Stimulated activated CD8-positive, alpha-beta memory T cell treated with anti-CD3 and anti-CD28 coated beads, Interleukin-4, amount 100 ng/mL, for 24 hours (primary cell): ENCODE measurements at regions not wholly inside any gene's neighbourhood (a gene's known extent, or its start where the extent isn't known, plus 50 kb on each side); places are given as distances from the start of the nearest gene placed in this dataset.

Experiments used
- DNase-seq: peaks from one replicate; pipeline ENCODE4 v3.0.0-alpha.2; 2020; ENCODE audit warnings: low read depth

DNA sequence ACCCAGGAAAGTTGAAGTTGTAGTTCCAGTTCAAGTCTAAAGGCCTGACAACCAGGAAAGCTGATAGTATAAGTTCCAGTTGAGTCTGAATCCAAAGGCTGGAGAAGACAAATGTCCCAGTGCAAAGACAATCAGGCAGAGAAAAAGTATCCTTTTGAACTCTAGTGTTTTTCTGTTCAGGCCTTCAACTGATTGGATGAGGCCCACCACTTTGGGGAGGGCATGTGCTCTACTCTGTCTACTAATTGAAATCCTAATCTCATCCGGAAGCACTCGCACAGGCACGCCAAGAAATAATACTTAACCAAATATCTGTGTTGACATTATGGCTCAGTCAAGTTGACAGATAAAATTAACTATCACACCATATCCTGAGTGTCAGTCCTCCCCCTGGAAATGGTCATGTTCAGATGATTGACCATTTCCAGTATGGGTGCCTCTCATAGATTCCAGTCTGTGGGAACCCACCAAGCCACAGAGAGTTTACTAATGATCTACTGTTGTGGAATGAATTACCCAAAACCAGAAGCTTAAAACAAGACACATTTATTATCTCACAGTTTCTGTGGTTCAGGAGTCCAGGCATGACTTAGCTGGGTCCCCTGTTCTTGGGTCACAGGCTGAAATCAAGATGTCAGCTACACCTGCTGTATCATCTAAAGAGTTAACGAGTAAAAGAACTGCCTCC, 296.3 kb upstream of the ZP4 start:
- no peak for DNase-seq

DNA sequence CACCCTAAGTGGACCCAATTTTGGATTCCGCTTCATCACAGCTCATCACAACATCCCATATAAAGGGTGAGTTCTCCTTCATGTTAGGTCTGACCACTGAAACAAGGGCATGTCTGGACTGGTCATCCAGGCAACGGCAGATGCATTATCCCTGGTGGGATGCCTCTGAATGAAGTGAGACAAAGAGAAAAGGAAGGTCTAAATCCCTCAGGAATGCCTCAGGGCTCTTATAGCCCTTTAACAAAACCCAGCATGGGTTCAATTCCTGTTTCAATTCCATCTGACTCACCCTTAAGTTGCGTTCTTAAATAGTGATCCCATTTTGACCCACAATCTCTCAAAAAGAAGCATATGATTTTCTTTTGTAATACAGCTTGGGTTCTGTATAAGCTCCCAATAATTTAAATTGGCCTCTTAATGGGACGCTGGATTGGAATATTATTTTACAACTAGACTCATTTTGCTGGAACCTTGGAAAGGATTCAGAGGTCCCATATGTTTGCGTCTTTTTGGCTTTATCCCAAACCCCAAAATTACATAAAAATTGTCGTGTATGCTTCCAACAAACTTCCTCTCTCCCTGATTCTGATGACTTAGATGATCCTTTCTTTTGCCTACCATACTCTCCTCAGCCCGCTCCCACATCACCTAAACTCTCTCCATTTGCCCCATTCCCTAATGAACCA, 287.4 kb upstream of the ZP4 start:
- no peak for DNase-seq

DNA sequence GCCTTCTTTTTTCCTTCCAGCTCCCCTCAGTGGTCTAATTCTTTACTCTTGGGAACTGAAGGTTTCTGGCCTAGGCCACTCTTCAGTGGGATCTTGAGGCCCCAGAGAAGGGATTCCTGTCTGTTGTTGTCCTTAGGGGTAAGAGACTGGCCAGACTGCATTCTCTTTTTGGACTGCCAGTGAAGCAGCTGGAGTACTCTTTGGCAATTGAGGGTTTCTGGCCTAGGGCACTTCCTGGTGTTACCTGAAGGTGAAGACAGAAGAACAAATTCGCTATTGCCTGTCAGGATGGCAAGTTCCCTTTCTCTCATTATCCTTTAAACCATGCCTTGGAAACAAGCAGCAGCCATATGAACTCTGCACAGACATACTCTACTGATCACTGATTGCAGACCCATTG, 286.6 kb upstream of the ZP4 start:
- no peak for DNase-seq

DNA sequence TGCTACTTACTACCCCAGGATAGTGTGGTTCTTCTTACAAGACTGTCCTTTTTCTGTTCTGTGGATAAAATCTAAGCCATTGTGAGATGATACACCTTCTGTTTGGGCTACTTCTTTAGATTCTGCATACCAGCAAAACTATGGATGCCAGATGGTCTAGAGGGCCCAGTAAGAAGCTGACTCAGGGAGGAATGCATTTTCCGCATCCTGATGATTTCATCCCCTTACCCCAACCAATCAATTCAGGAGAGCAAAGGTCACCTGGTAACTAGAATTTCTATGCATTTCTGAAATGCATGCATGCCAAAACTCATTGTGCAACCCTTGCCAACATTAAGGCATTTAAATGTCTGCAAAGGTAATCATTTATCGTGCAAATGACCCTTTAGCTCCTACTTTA, 285.7 kb upstream of the ZP4 start:
- no peak for DNase-seq

DNA sequence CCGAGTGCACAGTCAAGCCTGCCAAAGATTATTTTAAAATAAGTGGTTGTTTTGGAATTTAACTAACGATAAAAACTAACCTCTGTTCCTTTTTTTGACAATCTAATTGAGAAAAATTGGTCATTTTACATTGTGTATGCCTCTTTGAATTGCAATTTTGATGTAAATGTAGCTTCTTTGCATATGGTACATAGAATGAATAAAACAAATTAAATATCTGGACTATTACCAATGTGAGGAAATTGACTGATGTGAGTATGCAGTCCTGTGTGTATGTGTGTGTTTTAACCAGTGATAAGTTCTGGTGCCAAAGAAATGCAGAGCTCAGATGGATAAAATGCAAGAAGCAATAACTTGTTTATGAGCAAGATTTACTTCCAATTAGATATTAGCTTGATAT, 281.3 kb upstream of the ZP4 start:
- no peak for DNase-seq

DNA sequence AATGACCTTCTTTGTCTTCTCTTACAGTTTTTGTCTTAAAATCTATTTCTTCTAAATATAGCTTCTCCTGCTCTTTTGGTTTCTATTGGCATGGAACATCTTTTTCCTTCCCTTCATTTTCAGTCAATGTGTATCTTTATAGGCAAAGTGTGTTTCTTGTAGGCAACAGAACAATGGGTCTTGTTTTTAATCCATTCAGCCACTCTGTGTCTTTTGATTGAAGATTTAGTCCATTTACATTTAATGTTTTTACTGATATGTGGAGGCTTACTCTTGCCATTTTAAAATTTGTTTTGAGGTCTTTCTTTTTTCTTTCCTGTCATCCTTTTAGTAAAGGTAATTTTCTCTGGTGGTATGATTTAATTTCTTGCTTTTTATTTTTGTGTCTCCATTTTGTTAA, 271.2 kb upstream of the ZP4 start:
- no peak for DNase-seq

GRCh38 chr1:238153939-238154338, 263.2 kb upstream of the ZP4 start:
- no peak for DNase-seq

DNA sequence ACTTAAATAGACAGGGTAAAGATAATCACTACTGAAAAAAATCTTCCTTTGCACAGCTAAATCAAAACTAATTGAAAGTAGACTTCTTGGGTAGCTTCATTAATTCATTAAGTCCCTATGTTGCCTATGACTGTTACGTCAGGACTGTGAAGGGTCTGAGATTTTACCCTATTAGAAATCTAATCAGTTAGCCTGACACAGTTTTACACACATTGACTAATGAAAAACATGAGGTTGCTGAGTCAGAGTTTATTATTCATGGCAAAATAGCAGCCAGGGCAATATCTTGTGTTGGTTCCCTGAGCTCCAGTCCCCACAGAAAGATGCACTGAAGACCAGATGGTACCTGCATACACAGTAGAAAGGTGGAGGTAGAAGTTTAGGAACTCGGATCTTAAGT, 262.5 kb upstream of the ZP4 start:
- no peak for DNase-seq

DNA sequence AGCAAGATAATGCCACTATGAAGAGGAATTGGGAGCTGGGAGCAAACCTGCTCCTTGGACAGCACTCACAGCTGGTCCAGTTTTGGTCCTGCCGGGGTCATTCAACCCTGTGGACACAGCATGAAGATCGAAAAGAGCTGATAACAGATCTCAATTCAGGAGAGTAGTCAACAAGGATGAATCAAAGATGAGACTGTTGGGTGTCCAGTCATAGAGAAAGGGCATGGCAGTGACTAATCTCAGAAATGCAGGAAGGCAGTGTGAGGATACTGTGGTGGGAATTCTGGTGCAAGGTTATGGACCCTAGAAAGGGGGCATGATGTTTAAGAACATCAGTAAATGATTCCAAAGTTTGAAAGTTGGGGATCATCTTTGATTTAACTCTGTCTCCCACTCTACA, 261.4 kb upstream of the ZP4 start:
- no peak for DNase-seq

DNA sequence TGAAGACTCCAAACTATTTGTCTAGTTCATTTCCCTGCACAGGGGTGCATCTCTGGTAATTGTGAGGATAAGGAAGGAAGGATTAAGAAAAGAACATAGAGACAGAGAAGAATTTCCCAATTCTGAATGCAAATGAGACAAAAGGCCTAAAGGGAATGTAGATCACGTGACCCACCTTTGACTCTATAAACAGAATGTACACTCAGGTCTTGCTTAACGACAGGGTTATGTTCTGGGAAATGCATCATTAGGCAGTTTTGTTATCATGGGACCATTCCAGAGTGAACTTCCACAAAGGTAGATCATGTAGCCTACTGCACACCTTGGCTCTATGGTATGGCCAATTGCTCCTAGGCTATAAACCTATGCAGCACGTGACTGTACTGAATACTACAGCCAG, 252.3 kb upstream of the ZP4 start:
- DNase-seq: no peak

- no peak for DNase-seq
Measured at GRCh38 chr1:238141353-238141752, 250.6 kb upstream of the ZP4 start.

- DNase-seq: no peak
Measured at GRCh38 chr1:238139713-238140112, 249.0 kb upstream of the ZP4 start.

DNA sequence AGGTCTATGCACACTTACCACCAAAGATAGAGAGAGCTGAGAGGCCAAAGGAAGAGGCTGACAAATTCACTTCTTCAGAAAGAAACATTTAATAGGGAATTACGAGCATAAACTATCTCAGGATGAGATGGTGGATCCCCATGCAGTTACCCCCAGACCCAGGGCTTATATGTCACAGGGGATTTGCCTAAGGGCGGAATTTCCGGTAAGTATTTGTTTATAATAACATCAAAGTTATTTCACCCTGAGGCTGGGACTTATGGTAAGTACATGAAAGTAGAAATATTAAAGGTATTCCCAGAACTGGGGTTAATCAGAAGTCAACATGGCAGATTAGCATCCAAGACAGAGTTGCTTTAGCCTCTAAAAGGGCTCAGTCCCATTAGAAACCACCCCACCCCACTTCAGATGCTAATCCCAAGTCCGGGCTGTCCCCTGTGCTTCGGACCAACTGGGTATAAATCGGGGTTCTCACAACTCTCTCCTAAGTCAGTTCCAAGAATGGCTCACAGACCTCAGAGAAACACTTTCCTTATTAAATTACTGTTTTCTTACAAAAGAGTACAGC, 247.4 kb upstream of the ZP4 start:
- no peak for DNase-seq

DNA sequence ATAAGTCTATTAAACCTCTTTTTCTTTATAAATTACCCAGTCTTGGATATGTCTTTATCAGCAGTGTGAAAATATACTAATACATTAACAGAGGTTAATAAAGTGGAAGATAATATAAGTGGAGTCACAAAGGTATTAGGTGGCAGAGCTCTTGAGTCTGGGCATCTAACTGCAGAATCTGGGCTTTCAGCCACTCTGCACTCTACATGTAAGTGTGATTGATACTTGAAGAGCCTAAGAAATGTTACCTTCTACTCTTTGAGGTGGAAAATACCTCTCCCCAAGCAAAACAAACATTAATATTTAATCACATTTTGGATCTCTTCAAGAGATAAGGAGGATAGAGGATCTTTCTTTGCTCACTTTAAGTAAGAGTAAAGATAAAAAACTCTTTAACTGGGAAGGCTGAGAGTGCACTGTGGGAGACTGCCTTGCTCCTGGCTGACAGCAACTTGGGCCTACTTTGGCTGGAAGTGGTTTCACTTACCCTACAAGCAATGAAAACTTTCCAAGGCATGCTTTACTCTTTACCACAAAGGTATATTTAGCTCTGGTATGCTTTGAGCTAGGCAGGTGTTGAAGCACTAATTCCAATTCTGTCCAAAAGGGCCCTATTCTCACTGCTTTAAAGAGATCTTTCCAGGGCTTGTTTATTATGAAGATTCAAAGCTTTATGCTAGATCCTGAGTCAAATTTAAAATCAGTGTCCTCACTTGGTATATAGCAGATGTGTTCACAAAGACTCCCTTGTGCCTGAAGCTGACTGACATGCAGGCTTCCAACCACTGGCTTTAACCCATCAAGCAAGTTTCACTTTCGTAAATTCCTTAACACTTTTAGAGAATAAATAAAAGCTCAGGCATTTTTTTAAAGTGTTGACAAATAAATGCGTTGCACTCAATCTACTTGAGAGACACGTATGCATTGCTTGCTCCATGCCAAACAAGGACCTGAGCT, 245.3 kb upstream of the ZP4 start:
- DNase-seq: no peak

- no peak for DNase-seq
Measured at GRCh38 chr1:238129677-238130076, 239.0 kb upstream of the ZP4 start.

GRCh38 chr1:238123201-238123600, 232.5 kb upstream of the ZP4 start:
- DNase-seq: no peak

DNA sequence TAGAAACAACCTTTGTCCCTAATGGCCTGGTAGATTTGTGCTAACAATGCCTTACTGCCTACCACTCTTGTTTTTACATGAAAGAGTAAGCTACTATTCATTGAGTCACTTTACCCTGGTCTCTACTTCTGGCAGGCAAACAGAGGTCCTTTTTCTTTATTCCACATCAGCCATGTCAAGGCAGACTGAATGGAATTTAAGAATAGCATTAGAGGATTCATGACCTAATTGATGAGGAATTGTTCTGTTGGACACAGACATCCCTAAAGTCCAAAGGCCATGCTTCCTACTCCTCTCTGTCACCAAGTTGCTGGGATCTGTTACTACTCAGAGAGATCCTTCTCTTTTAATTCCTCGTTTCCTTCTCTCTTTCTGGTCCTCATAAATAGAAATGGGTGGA, 229.1 kb upstream of the ZP4 start:
- DNase-seq: no peak

DNA sequence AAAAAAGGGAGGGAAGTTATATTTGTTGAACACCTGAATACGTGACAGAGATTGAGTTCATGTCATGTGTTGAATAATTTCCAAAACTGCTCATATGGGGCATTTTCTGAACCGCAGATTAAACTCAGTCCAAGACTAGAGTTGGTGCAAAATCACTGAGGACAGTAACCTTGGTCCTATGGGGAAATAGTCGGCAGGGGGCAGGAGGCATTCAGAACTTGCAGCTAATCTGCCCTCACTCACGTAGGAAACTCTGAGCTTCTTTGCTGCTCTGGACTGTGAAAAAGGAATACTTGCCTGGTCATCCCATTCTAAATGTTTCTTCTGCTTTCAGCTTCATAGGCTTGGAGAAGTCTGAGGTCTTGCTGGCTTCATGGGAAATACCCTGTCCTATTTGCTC, 228.3 kb upstream of the ZP4 start:
- no peak for DNase-seq

GRCh38 chr1:238115852-238116251, 225.1 kb upstream of the ZP4 start:
- DNase-seq: no peak

DNA sequence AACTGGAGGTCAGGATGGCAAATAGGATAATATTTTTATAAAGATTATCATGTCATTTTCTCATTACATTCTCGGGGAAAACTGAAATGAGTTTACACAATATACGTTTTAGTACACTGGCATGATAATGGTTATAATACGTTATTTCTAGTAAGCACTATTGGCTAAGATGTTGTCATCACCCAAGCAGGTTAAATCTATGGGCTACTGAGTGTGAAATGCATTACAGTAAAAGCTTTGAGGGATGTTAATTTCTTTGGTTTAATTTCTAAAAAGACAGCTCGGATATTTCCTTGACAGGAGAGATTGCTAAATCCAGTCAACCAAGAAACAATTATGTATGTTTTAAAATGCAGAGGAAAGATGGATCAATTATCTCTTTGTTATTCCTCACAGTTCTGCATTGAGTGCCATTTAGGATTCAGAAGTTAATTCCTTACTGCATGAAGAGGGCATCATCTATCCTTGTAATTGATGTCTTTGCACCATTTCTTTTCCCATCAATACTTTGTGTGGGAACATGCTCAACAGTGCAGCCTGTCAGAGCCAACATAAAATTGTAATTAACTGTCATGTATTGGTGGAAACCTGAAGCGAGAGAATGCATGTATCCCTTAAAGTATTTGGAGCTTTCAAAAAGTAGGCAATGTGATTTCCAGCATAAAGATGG, 222.4 kb upstream of the ZP4 start:
- DNase-seq: no peak

GRCh38 chr1:238111516-238111915, 220.8 kb upstream of the ZP4 start:
- no peak for DNase-seq

DNA sequence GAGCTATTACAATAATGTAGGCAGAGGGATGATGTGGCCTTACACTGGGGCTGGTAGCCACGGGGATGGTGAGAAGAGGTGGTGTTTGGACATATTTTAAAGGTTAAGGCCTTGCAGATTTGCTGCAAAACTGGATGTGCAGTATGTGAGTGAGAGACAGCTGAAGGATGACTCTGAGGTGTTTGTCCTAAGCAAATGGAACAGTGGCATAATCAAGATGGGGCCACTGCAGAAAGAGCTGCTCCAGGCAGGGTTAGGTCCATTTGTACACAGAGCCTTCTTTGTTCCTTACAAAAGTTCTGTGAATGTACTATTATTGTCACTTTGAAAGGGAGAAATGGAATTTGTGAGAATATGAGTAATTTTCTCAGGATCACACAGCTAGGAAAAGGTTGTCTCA, 220.4 kb upstream of the ZP4 start:
- DNase-seq: no peak
